Gastrocnemius medialis (tissue), 4 donors: ENCODE measurements at regions not wholly inside any gene's neighbourhood (a gene's known extent, or its start where the extent isn't known, plus 50 kb on each side); places are given as distances from the start of the nearest gene placed in this dataset.

Source experiments
- CTCF ChIP-seq, 5 experiments: fragments of 450-650 bp in 3 of 5; fragments of 200-600 bp in 2 of 5; sonication (generic) in 2 of 5; IDR thresholded peaks in 4 of 5; conservative IDR thresholded peaks in 1 of 5; 1 replicate in 4 of 5; 2 replicates in 1 of 5; pipeline ENCODE4 v1.5.1; 2016 to 2019; ENCODE audit warnings: antibody characterized with exemption in 5 of 5, mild to moderate bottlenecking in 3 of 5, moderate library complexity in 3 of 5
- POLR2A ChIP-seq, 2 donors: fragments of 450-650 bp; IDR thresholded peaks; one replicate each; pipeline ENCODE4 v1.6.1; 2017; ENCODE audit warnings: antibody characterized with exemption in 2 of 2, mild to moderate bottlenecking in 2 of 2, moderate library complexity in 2 of 2

DNA sequence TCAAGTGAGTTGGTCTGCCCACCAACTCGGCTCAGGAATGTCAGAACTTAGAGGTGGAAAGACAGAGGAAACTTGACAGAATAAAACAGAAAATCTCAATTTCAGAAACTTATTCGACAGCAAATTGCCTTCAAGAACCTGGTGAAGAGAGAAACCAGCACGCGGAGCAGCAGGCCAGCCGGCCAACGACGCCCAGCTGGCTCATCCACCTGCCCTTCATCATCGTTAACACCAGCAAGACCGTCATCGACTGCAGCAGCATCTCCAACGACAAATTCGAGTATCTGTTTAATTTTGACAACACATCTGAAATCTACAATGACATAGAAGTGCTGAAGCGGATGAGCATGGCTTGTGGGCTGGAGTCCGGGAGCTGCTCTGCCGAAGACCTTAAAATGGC, 350.8 kb upstream of the CAMK1G start:
- TF ChIP-seq CTCF (IDR thresholded peaks at IDR 0.05 in 4 of 5, conservative IDR thresholded peaks at IDR 0.05 in 1 of 5) (no peak), POLR2A (IDR thresholded peaks at IDR 0.05) (no peak)
